ENCODE measurements at regions not wholly inside any gene's neighbourhood (a gene's known extent, or its start where the extent isn't known, plus 50 kb on each side); places are given as distances from the start of the nearest gene placed in this dataset.

DNA sequence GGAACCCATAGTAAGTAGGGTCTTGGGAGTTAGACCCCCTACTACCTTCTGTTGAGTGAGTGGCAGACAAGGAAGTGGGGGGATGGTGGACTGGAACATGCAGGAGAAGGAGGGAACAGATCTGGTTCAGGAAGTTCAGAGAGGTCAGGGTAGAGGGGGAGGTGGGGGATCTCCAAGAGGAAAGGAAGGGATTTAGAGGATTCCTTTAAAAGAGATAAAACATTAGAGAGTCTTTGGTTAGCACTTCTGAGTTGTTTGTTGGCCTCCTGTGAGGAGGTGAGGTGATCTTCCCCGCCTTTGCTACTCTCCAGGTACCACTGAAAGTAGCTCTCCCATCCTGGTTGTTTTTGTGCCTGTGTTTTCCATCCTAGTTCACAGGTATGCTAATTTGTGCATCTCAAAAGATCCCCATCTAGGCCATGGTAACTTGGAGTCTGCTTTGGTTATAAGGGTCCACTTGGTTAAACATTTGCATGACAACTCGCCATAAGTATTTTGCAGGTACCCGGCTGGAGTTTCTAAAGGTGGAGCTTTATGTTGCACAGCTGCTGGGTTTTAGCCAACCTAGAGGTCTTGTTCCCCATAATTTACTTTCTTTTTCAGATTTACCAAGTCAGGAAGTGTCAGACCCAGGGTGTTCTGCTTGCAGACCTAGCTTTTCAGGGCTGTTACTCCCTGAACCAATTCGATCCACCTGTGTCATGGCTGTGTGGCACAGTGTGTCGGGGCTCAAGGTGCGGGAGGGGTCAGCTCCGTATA is 79.3 kb upstream of the SORL1 start:
- POLR2A ChIA-PET = no interaction called here
- H3K27ac Mint-ChIP-seq = peak overlapping the region; percentile 86
- peaks cover 8% of the 10 kb centered on the region; the same call in 1 of the 2 replicates for H3K9me3 Mint-ChIP-seq
- CTCF ChIA-PET = interaction anchor here (1.3 to 1.4 kb wide), 2 partner anchors 11 to 178 kb away, joined by 3 read pairs; no protein-coding TSS in a partner anchor
- peak overlapping the region; percentile 2; the same call in 1 of the 2 replicates for H3K4me3 Mint-ChIP-seq
- ATAC-seq (peak; percentile 80), DNase-seq (ENCODE audit: low spot score) (peak; percentile 19)
- no peaks in the 10 kb centered on the region for H3K36me3 Mint-ChIP-seq
- H3K27me3 Mint-ChIP-seq (ENCODE audit: low read depth) = no peaks in the 10 kb centered on the region
- peaks cover 72% of the 10 kb centered on the region for H3K4me1 Mint-ChIP-seq
- TF ChIP-seq E2F5 (CRISPR knock-in tag; IDR thresholded peaks at IDR 0.05) (no peak), NFE2L1 (CRISPR knock-in tag; IDR thresholded peaks at IDR 0.05) (peak; percentile 44; the same call in 1 of the 2 replicates), MYBL2 (CRISPR knock-in tag; IDR thresholded peaks at IDR 0.05) (no peak), ATF1 (CRISPR knock-in tag; IDR thresholded peaks at IDR 0.05) (no peak), KAT7 (CRISPR knock-in tag; IDR thresholded peaks at IDR 0.05; ENCODE audit: borderline replicate concordance) (no peak), ZNF423 (CRISPR knock-in tag; IDR thresholded peaks at IDR 0.05) (peak; percentile 43; the same call in 1 of the 2 replicates)
- TF ChIP-seq, protein P1, sequence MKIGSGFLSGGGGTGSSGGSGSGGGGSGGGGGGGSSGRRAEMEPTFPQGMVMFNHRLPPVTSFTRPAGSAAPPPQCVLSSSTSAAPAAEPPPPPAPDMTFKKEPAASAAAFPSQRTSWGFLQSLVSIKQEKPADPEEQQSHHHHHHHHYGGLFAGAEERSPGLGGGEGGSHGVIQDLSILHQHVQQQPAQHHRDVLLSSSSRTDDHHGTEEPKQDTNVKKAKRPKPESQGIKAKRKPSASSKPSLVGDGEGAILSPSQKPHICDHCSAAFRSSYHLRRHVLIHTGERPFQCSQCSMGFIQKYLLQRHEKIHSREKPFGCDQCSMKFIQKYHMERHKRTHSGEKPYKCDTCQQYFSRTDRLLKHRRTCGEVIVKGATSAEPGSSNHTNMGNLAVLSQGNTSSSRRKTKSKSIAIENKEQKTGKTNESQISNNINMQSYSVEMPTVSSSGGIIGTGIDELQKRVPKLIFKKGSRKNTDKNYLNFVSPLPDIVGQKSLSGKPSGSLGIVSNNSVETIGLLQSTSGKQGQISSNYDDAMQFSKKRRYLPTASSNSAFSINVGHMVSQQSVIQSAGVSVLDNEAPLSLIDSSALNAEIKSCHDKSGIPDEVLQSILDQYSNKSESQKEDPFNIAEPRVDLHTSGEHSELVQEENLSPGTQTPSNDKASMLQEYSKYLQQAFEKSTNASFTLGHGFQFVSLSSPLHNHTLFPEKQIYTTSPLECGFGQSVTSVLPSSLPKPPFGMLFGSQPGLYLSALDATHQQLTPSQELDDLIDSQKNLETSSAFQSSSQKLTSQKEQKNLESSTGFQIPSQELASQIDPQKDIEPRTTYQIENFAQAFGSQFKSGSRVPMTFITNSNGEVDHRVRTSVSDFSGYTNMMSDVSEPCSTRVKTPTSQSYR (CRISPR knock-in tag; IDR thresholded peaks at IDR 0.05) = 0 out of 2 replicates have a peak, but pooled peaks have one; percentile 66
- TF ChIP-seq, protein P2, sequence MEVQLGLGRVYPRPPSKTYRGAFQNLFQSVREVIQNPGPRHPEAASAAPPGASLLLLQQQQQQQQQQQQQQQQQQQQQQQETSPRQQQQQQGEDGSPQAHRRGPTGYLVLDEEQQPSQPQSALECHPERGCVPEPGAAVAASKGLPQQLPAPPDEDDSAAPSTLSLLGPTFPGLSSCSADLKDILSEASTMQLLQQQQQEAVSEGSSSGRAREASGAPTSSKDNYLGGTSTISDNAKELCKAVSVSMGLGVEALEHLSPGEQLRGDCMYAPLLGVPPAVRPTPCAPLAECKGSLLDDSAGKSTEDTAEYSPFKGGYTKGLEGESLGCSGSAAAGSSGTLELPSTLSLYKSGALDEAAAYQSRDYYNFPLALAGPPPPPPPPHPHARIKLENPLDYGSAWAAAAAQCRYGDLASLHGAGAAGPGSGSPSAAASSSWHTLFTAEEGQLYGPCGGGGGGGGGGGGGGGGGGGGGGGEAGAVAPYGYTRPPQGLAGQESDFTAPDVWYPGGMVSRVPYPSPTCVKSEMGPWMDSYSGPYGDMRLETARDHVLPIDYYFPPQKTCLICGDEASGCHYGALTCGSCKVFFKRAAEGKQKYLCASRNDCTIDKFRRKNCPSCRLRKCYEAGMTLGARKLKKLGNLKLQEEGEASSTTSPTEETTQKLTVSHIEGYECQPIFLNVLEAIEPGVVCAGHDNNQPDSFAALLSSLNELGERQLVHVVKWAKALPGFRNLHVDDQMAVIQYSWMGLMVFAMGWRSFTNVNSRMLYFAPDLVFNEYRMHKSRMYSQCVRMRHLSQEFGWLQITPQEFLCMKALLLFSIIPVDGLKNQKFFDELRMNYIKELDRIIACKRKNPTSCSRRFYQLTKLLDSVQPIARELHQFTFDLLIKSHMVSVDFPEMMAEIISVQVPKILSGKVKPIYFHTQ (CRISPR knock-in tag; IDR thresholded peaks at IDR 0.05) = peak; percentile 61; the same call in 1 of the 2 replicates

DNA sequence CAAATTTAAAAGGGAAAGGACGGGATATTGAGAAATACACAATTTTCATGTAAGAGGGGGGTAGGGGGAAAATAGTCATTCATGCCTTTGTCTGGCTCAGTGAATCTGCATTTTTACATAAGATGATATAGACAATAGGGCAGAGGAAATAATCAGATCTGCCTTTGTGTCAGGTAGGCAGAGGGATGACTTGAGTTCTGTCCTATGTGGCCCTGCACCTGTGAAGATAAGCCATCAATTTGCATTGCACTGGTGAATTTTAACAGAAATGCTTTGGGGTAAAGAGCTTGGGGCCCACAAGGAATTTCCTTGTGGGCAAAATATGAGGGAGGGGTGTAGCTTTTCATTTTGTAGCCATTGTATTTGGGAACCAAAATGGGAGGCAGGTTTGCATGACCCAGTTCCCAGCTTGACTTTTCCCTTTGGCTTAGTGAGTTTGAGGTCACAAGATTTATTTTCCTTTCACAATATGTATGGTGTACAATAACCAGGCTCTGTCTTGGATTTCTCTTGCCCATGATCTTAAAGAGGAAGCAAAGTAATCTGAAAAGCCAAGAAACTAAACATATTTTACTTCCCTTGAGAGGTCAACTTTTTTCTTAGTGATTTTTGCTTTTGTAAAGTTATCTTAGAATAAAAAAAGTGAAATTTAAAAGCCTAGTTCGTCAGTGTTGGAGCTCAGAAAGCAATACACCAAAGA is 77.7 kb upstream of the SORL1 start:
- DNase-seq (ENCODE audit: low spot score) = no peak
- ATAC-seq = no peak
- Mint-ChIP-seq H3K4me3 (no peak overlapping the region; the same call in 1 of the 2 replicates), H3K4me1 (peaks cover 68% of the 10 kb centered on the region), H3K9me3 (peaks cover 13% of the 10 kb centered on the region), H3K27me3 (ENCODE audit: low read depth) (no peaks in the 10 kb centered on the region), H3K36me3 (no peaks in the 10 kb centered on the region), H3K27ac (peak overlapping the region; percentile 86)
- ChIA-PET POLR2A (no interaction called here), CTCF (no interaction called here)
- TF ChIP-seq, protein P3, sequence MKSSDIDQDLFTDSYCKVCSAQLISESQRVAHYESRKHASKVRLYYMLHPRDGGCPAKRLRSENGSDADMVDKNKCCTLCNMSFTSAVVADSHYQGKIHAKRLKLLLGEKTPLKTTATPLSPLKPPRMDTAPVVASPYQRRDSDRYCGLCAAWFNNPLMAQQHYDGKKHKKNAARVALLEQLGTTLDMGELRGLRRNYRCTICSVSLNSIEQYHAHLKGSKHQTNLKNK (CRISPR knock-in tag; IDR thresholded peaks at IDR 0.05) = no peak

GRCh38 chr11:121376130-121376529 is 76.0 kb upstream of the SORL1 start:
- ChIA-PET POLR2A (no interaction called here), CTCF (no interaction called here)
- H3K9me3 Mint-ChIP-seq = peaks cover 10% of the 10 kb centered on the region
- ATAC-seq = no peak
- peaks cover 71% of the 10 kb centered on the region for H3K4me1 Mint-ChIP-seq
- DNase-seq (ENCODE audit: low spot score) = no peak
- H3K27me3 Mint-ChIP-seq (ENCODE audit: low read depth) = no peaks in the 10 kb centered on the region
- no peak overlapping the region for H3K27ac Mint-ChIP-seq
- H3K4me3 Mint-ChIP-seq = no peak overlapping the region
- no peaks in the 10 kb centered on the region for H3K36me3 Mint-ChIP-seq
- TF ChIP-seq, protein P3 (CRISPR knock-in tag; IDR thresholded peaks at IDR 0.05) = no peak
- TF ChIP-seq, protein P4, sequence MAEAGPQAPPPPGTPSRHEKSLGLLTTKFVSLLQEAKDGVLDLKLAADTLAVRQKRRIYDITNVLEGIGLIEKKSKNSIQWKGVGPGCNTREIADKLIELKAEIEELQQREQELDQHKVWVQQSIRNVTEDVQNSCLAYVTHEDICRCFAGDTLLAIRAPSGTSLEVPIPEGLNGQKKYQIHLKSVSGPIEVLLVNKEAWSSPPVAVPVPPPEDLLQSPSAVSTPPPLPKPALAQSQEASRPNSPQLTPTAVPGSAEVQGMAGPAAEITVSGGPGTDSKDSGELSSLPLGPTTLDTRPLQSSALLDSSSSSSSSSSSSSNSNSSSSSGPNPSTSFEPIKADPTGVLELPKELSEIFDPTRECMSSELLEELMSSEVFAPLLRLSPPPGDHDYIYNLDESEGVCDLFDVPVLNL (CRISPR knock-in tag; IDR thresholded peaks at IDR 0.05; ENCODE audit: borderline replicate concordance, low read depth) = no peak
- TF ChIP-seq E2F1 (CRISPR knock-in tag; IDR thresholded peaks at IDR 0.05) = no peak
- no peak for TF ChIP-seq ZBTB21 (CRISPR knock-in tag; IDR thresholded peaks at IDR 0.05; ENCODE audit: borderline replicate concordance)
- no peak for TF ChIP-seq IRF1 (CRISPR knock-in tag; IDR thresholded peaks at IDR 0.05)
- no peak for TF ChIP-seq HMGXB4 (CRISPR knock-in tag; IDR thresholded peaks at IDR 0.05)
- no peak for TF ChIP-seq SOX15 (CRISPR knock-in tag; IDR thresholded peaks at IDR 0.05)

All from WTC11 (cell line).